IMR-90 (cell line): ENCODE measurements at regions not wholly inside any gene's neighbourhood (a gene's known extent, or its start where the extent isn't known, plus 50 kb on each side); places are given as distances from the start of the nearest gene placed in this dataset.

Experiments
- ATAC-seq: fragments of 200-7000 bp; cut with Tn5 transposase; 2 replicates; pipeline ENCODE4 v1.9.1; 2020; ENCODE audit warnings: low read depth, mild to moderate bottlenecking, moderate library complexity
- BruUV-seq: library from RNA; stranded (reverse); fragments of 400-500 nt; replicated peaks from 2 replicates; lab custom pipeline; 2021; lab: Mats Ljungman, UMichigan
- CTCF ChIA-PET: fragments of 300-600 bp; formaldehyde crosslinking; extraction: SDS; loops from one replicate; lab custom pipeline; 2021; ENCODE audit warnings: antibody characterized with exemption; lab: Yijun Ruan, JAX
- POLR2A ChIA-PET: fragments of 300-600 bp; sonication (Branson Sonifier 250); formaldehyde crosslinking; loops from one replicate; lab custom pipeline; 2022; ENCODE audit warnings: antibody characterized with exemption; ENCODE audit not compliant: unreplicated experiment; lab: Charles Lee
- DNase-seq: peaks from one replicate; pipeline ENCODE4 v3.0.0; 2013
- H2AFZ ChIP-seq: replicated peaks from 2 replicates; pipeline ENCODE3; 2013; ENCODE audit warnings: low read length, mild to moderate bottlenecking; ENCODE audit not compliant: poor library complexity
- H2AK5ac ChIP-seq: 2 replicates; pipeline ENCODE4 v1.6.1; 2013; ENCODE audit warnings: low read depth, low read length, inconsistent platforms
- H2AK9ac ChIP-seq: replicated peaks from 2 replicates; pipeline ENCODE3; 2013; ENCODE audit warnings: mild to moderate bottlenecking, low read depth, low read length, moderate library complexity; ENCODE audit not compliant: poor library complexity
- H2BK120ac ChIP-seq: 2 replicates; pipeline ENCODE4 v1.6.1; 2013; ENCODE audit warnings: low read depth, low read length, inconsistent platforms
- H2BK15ac ChIP-seq: 3 replicates; pipeline ENCODE4 v1.6.1; 2013; ENCODE audit warnings: low read depth, low read length, inconsistent platforms
- H2BK20ac ChIP-seq: 2 replicates; pipeline ENCODE4 v1.6.1; 2013; ENCODE audit warnings: low read depth, mild to moderate bottlenecking, inconsistent platforms, low read length, moderate library complexity
- H2BK5ac ChIP-seq: 2 replicates; pipeline ENCODE4 v1.6.1; 2013; ENCODE audit warnings: mild to moderate bottlenecking, low read depth, low read length, inconsistent platforms; ENCODE audit not compliant: poor library complexity, severe bottlenecking
- H3K14ac ChIP-seq: replicated peaks from 2 replicates; pipeline ENCODE4 v1.6.1; 2013; ENCODE audit warnings: low read depth, low read length, inconsistent platforms
- H3K18ac ChIP-seq: 2 replicates; pipeline ENCODE4 v1.6.1; 2013; ENCODE audit warnings: low read depth, low read length, control low read depth
- H3K23ac ChIP-seq: 2 replicates; pipeline ENCODE4 v1.6.1; 2013; ENCODE audit warnings: low read depth, low read length, inconsistent platforms
- H3K27ac ChIP-seq: 2 replicates; pipeline ENCODE4 v1.5.1; 2013; ENCODE audit warnings: mild to moderate bottlenecking, control low read depth, low read length; ENCODE audit not compliant: insufficient read depth
- H3K27me3 ChIP-seq: 2 replicates; pipeline ENCODE4 v1.6.1; 2013; ENCODE audit warnings: low read length; ENCODE audit not compliant: control insufficient read depth, insufficient read depth
- H3K36me3 ChIP-seq: 2 replicates; pipeline ENCODE4 v1.6.1; 2013; ENCODE audit warnings: low read length, mixed read lengths; ENCODE audit not compliant: control insufficient read depth, insufficient read depth
- H3K4ac ChIP-seq: 2 replicates; pipeline ENCODE4 v1.6.1; 2013; ENCODE audit warnings: low read depth, low read length, inconsistent platforms
- H3K4me1 ChIP-seq: 2 replicates; pipeline ENCODE4 v1.6.1; 2013; ENCODE audit warnings: low read length, mixed read lengths; ENCODE audit not compliant: control insufficient read depth, insufficient read depth
- H3K4me2 ChIP-seq: 2 replicates; pipeline ENCODE4 v1.6.1; 2013; ENCODE audit warnings: low read depth, mild to moderate bottlenecking, control low read depth, low read length, moderate library complexity
- H3K4me3 ChIP-seq: 2 replicates; pipeline ENCODE4 v1.5.1; 2013; ENCODE audit warnings: low read depth, mild to moderate bottlenecking, control low read depth, low read length, moderate library complexity; ENCODE audit not compliant: insufficient read depth
- H3K56ac ChIP-seq: 2 replicates; pipeline ENCODE4 v1.6.1; 2013; ENCODE audit warnings: low read length, inconsistent platforms; ENCODE audit not compliant: insufficient read depth; ENCODE audit errors: extremely low read depth
- H3K79me1 ChIP-seq, 2 experiments: 2 replicates each; pipeline ENCODE4 v1.6.1; 2013; ENCODE audit warnings: low read length in 2 of 2, inconsistent platforms in 1 of 2, low read depth in 1 of 2
- H3K9ac ChIP-seq: 2 replicates; pipeline ENCODE4 v1.6.1; 2013; ENCODE audit warnings: low read depth, low read length, control low read depth
- H3K9me1 ChIP-seq: 2 replicates; pipeline ENCODE4 v1.6.1; 2013; ENCODE audit warnings: low read length, inconsistent platforms; ENCODE audit not compliant: insufficient read depth
- H3K9me3 ChIP-seq: 2 replicates; pipeline ENCODE4 v1.6.1; 2013; ENCODE audit warnings: low read length; ENCODE audit not compliant: control insufficient read depth, insufficient read depth
- H4K20me1 ChIP-seq: 2 replicates; pipeline ENCODE4 v1.6.1; 2013; ENCODE audit warnings: low read length, inconsistent platforms; ENCODE audit not compliant: insufficient read depth
- H4K5ac ChIP-seq: 2 replicates; pipeline ENCODE4 v1.6.1; 2013; ENCODE audit warnings: mild to moderate bottlenecking, low read depth, low read length, control low read depth
- H4K8ac ChIP-seq, 2 experiments: 2 replicates each; pipeline ENCODE4 v1.6.1; 2013; ENCODE audit warnings: low read depth in 2 of 2, low read length in 2 of 2, control low read depth in 1 of 2, inconsistent platforms in 1 of 2
- H4K91ac ChIP-seq: 2 replicates; pipeline ENCODE4 v1.6.1; 2013; ENCODE audit warnings: low read depth, low read length, inconsistent platforms; ENCODE audit not compliant: insufficient read depth
- BHLHE40 ChIP-seq: fragments of 150-350 bp; IDR thresholded peaks from 2 replicates; pipeline ENCODE4 v1.6.1; 2016; ENCODE audit warnings: mild to moderate bottlenecking, low read depth, low read length
- CEBPB ChIP-seq: IDR thresholded peaks from 2 replicates; pipeline ENCODE4 v1.6.1; 2012; ENCODE audit warnings: low read depth, low read length, improper control_type of control experiment
- CHD1 ChIP-seq: IDR thresholded peaks from 2 replicates; pipeline ENCODE4 v1.6.1; 2012; ENCODE audit warnings: low read depth, low read length, improper control_type of control experiment
- FOS ChIP-seq: fragments of 150-350 bp; IDR thresholded peaks from 2 replicates; pipeline ENCODE4 v1.6.1; 2016; ENCODE audit warnings: low read depth, low read length
- MAFK ChIP-seq: IDR thresholded peaks from 2 replicates; pipeline ENCODE4 v1.6.1; 2012; ENCODE audit warnings: low read depth, low read length, improper control_type of control experiment
- MAZ ChIP-seq: IDR thresholded peaks from 2 replicates; pipeline ENCODE4 v1.6.1; 2012; ENCODE audit warnings: low read depth, mild to moderate bottlenecking, low read length, improper control_type of control experiment, moderate library complexity, borderline replicate concordance
- MXI1 ChIP-seq: IDR thresholded peaks from 2 replicates; pipeline ENCODE4 v1.6.1; 2012; ENCODE audit warnings: low read depth, mild to moderate bottlenecking, low read length, moderate library complexity, borderline replicate concordance
- NFE2L2 ChIP-seq: fragments of 150-350 bp; IDR thresholded peaks from 2 replicates; pipeline ENCODE4 v1.6.1; 2016; ENCODE audit warnings: low read depth, mild to moderate bottlenecking, low read length
- POLR2A ChIP-seq: IDR thresholded peaks from 2 replicates; pipeline ENCODE4 v1.6.1; 2012; ENCODE audit warnings: mild to moderate bottlenecking, low read depth, low read length
- RAD21 ChIP-seq: IDR thresholded peaks from 2 replicates; pipeline ENCODE4 v1.6.1; 2012; ENCODE audit warnings: low read length, improper control_type of control experiment
- RCOR1 ChIP-seq: IDR thresholded peaks from 2 replicates; pipeline ENCODE4 v1.6.1; 2012; ENCODE audit warnings: mild to moderate bottlenecking, low read length, improper control_type of control experiment; ENCODE audit not compliant: insufficient replicate concordance
- RFX5 ChIP-seq: IDR thresholded peaks from 2 replicates; pipeline ENCODE4 v1.8.0; 2012; ENCODE audit warnings: low read depth, mild to moderate bottlenecking, low read length, moderate library complexity
- SMC3 ChIP-seq: fragments of 150-350 bp; IDR thresholded peaks from 2 replicates; pipeline ENCODE4 v1.6.1; 2016; ENCODE audit warnings: low read depth, mild to moderate bottlenecking, antibody characterized with exemption, low read length, moderate library complexity
- WGBS, 2 experiments: methylation state at CpG; one replicate each; pipeline versions ENCODE4 v1.1.5 to v1.1.7; 2013; ENCODE audit warnings: missing lambda C conversion rate in 2 of 2; ENCODE audit not compliant: insufficient read length in 1 of 2; ENCODE audit errors: extremely low coverage in 2 of 2; 5-methylcytosine and 5-hydroxymethylcytosine counted together
- dilution Hi-C: fragments of 300-500 bp; cut with HindIII; formaldehyde crosslinking; loops from one replicate; pipeline ENCODE4 v1.14.3; 2018; ENCODE audit warnings: low sequenced_read_pairs; ENCODE audit not compliant: unreplicated experiment
- in situ Hi-C: fragments of 300-500 bp; cut with MboI; formaldehyde crosslinking; loops from 3 replicates; pipeline ENCODE4 v1.14.3; 2019; ENCODE audit warnings: low sequenced_read_pairs, inconsistent platforms, mixed read lengths
- intact Hi-C: fragments of 100-400 bp; cut with micrococcal nuclease; formaldehyde crosslinking; loops from 2 replicates; pipeline ENCODE4 v1.10.0; 2022
- TF ChIP-seq, protein P1 (sequence below): conservative IDR thresholded peaks from 2 replicates; pipeline ENCODE4 v1.5.1; 2012; ENCODE audit warnings: mild to moderate bottlenecking, low read depth, low read length, improper control_type of control experiment
- TF ChIP-seq, protein P2 (sequence below): fragments of 150-350 bp; IDR thresholded peaks from 2 replicates; pipeline ENCODE4 v1.6.1; 2017; ENCODE audit warnings: mild to moderate bottlenecking, antibody characterized with exemption, low read length, low read depth
- TF ChIP-seq, protein P3 (sequence below): fragments of 150-350 bp; IDR thresholded peaks from 2 replicates; pipeline ENCODE4 v1.6.1; 2016; ENCODE audit warnings: low read depth, mild to moderate bottlenecking, low read length, moderate library complexity, borderline replicate concordance

DNA sequence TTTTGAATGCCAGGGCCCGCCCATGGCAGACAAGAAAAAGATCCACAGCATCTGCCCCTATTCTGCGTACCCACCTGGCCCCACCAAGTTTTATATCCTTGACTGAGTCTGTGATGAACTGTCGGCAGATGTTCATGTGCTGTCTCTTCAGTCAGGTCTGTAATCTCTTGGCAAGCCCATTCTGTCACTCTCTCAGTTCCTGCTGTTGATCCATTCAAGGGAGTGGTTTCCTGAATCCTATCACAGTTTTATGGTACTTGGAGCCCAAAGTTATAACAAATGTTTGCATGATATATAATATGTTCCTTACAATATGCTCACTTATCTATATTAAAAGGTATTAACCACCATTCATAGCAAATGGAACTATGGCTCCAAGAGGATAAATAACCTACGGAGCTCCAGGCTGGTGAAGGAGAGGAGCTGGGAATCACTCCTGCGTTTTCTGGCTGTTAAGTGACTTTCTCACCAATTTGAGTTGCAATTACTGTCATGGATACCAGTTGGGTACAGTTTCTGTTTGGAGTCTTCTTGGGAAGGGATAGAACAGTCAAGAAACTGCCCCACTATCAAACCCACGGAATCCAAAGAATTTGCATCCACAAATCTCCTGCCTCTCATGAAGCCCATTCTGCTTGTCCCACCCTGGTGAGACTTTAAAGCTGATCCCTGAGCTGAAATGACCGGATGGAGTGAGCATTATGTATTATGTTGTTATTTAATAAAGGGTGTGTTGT, 103.4 kb upstream of the SPRY4 start:
- CTCF ChIA-PET: no interaction called here

More for the DNA sequence above, 103.4 kb upstream of the SPRY4 start:
- no peaks in the 10 kb centered on the region for H3K9me3 ChIP-seq
- H4K20me1 ChIP-seq: no peaks in the 10 kb centered on the region
- no peak for TF ChIP-seq POLR2A
- TF ChIP-seq BHLHE40: no peak
- TF ChIP-seq, protein P1, sequence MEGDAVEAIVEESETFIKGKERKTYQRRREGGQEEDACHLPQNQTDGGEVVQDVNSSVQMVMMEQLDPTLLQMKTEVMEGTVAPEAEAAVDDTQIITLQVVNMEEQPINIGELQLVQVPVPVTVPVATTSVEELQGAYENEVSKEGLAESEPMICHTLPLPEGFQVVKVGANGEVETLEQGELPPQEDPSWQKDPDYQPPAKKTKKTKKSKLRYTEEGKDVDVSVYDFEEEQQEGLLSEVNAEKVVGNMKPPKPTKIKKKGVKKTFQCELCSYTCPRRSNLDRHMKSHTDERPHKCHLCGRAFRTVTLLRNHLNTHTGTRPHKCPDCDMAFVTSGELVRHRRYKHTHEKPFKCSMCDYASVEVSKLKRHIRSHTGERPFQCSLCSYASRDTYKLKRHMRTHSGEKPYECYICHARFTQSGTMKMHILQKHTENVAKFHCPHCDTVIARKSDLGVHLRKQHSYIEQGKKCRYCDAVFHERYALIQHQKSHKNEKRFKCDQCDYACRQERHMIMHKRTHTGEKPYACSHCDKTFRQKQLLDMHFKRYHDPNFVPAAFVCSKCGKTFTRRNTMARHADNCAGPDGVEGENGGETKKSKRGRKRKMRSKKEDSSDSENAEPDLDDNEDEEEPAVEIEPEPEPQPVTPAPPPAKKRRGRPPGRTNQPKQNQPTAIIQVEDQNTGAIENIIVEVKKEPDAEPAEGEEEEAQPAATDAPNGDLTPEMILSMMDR: no peak
- TF ChIP-seq RAD21: no peak
- TF ChIP-seq RFX5: no peak
- no peak for TF ChIP-seq CEBPB
- no peak for TF ChIP-seq MAZ
- no peak for TF ChIP-seq MAFK
- no peak for TF ChIP-seq MXI1
- TF ChIP-seq FOS: no peak
- TF ChIP-seq, protein P2, sequence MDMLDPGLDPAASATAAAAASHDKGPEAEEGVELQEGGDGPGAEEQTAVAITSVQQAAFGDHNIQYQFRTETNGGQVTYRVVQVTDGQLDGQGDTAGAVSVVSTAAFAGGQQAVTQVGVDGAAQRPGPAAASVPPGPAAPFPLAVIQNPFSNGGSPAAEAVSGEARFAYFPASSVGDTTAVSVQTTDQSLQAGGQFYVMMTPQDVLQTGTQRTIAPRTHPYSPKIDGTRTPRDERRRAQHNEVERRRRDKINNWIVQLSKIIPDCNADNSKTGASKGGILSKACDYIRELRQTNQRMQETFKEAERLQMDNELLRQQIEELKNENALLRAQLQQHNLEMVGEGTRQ: no peak
- TF ChIP-seq NFE2L2: no peak
- no peak for TF ChIP-seq CHD1
- no peak for TF ChIP-seq SMC3
- TF ChIP-seq RCOR1: no peak
- TF ChIP-seq, protein P3, sequence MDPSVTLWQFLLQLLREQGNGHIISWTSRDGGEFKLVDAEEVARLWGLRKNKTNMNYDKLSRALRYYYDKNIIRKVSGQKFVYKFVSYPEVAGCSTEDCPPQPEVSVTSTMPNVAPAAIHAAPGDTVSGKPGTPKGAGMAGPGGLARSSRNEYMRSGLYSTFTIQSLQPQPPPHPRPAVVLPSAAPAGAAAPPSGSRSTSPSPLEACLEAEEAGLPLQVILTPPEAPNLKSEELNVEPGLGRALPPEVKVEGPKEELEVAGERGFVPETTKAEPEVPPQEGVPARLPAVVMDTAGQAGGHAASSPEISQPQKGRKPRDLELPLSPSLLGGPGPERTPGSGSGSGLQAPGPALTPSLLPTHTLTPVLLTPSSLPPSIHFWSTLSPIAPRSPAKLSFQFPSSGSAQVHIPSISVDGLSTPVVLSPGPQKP: no peak
- no peak overlapping the region for H3K4me2 ChIP-seq
- no peak overlapping the region for H3K9ac ChIP-seq
- no peak overlapping the region for H3K56ac ChIP-seq
- no peaks in the 10 kb centered on the region for H3K36me3 ChIP-seq
- peaks cover 9% of the 10 kb centered on the region for H3K9me1 ChIP-seq
- H3K18ac ChIP-seq: no peak overlapping the region
- ATAC-seq (no peak), DNase-seq (no peak)
- POLR2A ChIA-PET: no interaction called here
- no peaks in the 10 kb centered on the region for H3K27me3 ChIP-seq
- intact Hi-C loops (no loop called here), dilution Hi-C loops (no loop called here), in situ Hi-C loops (no loop called here)
- H3K23ac ChIP-seq: 0 out of 2 replicates have a peak overlapping the region, but pooled peaks have one; percentile 20
- no peak overlapping the region for H2AK9ac ChIP-seq
- no peak overlapping the region for H2BK120ac ChIP-seq
- H3K14ac ChIP-seq: no peak overlapping the region
- no peak overlapping the region for H2AK5ac ChIP-seq
- 82% methylated on average over 3 of the region's 7 CpGs; no CpG with 5 or more reads in 1 of the 2 experiments for WGBS, 2 experiments
- no peak overlapping the region for H2AFZ ChIP-seq
- H3K79me1 ChIP-seq: 0 out of 4 replicates have a peak, but pooled peaks cover 0 to 7% of the 10 kb centered on the region in 2 experiments
- H4K91ac ChIP-seq: no peak overlapping the region
- peaks cover 6% of the 10 kb centered on the region; the same call in 1 of the 2 replicates for H3K4me1 ChIP-seq
- no TSS peak for BruUV-seq
- no peak overlapping the region for H3K27ac ChIP-seq
- H2BK15ac ChIP-seq: no peak overlapping the region
- H3K4ac ChIP-seq: no peak overlapping the region
- H2BK5ac ChIP-seq: no peak overlapping the region
- H3K4me3 ChIP-seq: no peak overlapping the region
- H2BK20ac ChIP-seq: no peak overlapping the region
- no peak overlapping the region for H4K5ac ChIP-seq
- H4K8ac ChIP-seq: no peak overlapping the region
